Adipose tissue (tissue), 3 donors: ENCODE measurements at regions not wholly inside any gene's neighbourhood (a gene's known extent, or its start where the extent isn't known, plus 50 kb on each side); places are given as distances from the start of the nearest gene placed in this dataset.

Experiments used
- H3K27ac ChIP-seq: one replicate; pipeline ENCODE4 v1.5.1; 2013; ENCODE audit warnings: low read depth, low read length
- WGBS, 3 donors: extraction: QIAGEN DNeasy Blood & Tissue Kit; methylation state at CpG; one replicate each; pipeline ENCODE4 v1.1.7; 2013; 5-methylcytosine and 5-hydroxymethylcytosine counted together
- donor health status: healthy with polysubstance abuse.
- donor health status: Bipolar disorder and iron deficiency.
- donor health status: healthy.

- 86 to 93% (median 90%) methylated on average over 5 of the region's 5 CpGs for WGBS, 3 donors
- H3K27ac ChIP-seq, result no peak overlapping the region
Measured at GRCh38 chr7:68917041-68917651, 681.1 kb upstream of the AUTS2 start.

GRCh38 chr7:68918621-68919020 lies 679.7 kb upstream of the AUTS2 start:
- no peak overlapping the region for H3K27ac ChIP-seq
- WGBS, 3 donors, result 83 to 85% (median 84%) methylated on average over 2 of the region's 2 CpGs

GRCh38 chr7:68922850-68923249 lies 675.4 kb upstream of the AUTS2 start:
- H3K27ac ChIP-seq, result no peak overlapping the region
- WGBS, 3 donors, result 48 to 54% (median 52%) methylated on average over 8 of the region's 8 CpGs

- whole genome bisulfite sequencing, 3 donors, result 50 to 85% (median 85%) methylated on average over 6 of the region's 6 CpGs
- no peak overlapping the region for H3K27ac ChIP-seq
Measured at GRCh38 chr7:68925241-68925640, 673.0 kb upstream of the AUTS2 start.

GRCh38 chr7:68929781-68930261 lies 668.5 kb upstream of the AUTS2 start:
- 54 to 69% (median 65%) methylated on average over 6 of the region's 6 CpGs for WGBS, 3 donors
- no peak overlapping the region for H3K27ac ChIP-seq

- 69 to 77% (median 71%) methylated on average over 10 of the region's 10 CpGs for WGBS, 3 donors
- H3K27ac ChIP-seq, result no peak overlapping the region
Measured at GRCh38 chr7:68936471-68937035, 661.7 kb upstream of the AUTS2 start.

DNA sequence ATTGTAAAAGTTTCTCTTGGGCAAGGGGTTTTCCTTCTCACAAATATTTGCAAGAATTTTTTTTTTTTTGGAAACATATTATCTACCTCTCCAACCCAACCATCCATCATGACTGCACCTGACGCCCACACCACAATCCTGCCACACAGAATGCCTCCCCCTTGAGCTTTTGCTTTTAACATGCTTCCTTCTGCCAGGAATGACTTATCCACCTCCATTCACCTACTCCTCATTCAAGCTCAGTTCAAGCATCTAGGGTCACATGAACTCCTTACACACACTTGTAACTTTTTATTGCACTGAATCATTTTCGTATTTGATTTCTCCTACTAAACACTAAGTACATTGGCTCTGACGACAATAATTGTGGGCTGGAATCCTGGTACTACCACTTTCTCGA lies 660.1 kb upstream of the AUTS2 start:
- WGBS, 3 donors, result 65 to 81% (median 80%) methylated on average over 4 of the region's 4 CpGs
- no peak overlapping the region for H3K27ac ChIP-seq

DNA sequence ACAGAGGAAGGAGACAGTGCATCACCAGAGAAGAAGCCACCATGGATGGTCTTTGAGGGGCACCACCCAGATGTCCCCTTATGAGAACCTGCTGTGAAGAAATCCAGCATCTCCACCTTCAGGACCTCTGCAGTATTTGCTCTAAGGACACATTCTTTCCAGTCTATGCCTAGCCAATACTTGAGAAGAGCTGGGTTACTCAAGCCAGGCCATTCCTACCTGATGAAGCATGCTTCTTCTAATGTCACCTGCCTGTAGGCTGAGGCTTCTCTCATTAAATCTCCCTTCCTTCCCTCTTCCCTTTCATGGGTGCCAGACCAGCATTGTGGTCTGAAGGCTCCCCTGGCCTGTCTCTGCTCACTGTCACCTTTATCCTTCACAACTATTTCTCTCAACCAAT lies 654.5 kb upstream of the AUTS2 start:
- no peak overlapping the region for H3K27ac ChIP-seq

DNA sequence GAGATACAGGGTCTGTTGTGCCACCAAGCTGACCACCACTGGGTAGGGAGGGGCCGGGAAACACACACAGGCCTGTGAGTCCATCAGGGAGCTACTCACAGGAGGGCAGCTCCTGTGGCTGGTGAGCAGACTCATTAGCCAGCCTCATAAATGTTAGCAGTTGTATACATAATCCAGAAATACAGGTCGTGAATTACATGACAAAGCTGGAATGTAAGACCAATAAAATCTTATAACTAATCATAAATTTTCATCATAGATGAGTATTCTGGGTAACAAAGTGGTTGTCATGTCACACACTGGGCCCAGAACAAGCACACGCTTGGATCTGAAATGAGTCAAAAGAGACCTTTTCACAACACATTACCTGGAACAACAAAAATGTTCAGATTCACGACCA lies 642.6 kb upstream of the AUTS2 start:
- no peak overlapping the region for H3K27ac ChIP-seq
- WGBS, 3 donors, result 72 to 84% (median 79%) methylated on average over 4 of the region's 4 CpGs

DNA sequence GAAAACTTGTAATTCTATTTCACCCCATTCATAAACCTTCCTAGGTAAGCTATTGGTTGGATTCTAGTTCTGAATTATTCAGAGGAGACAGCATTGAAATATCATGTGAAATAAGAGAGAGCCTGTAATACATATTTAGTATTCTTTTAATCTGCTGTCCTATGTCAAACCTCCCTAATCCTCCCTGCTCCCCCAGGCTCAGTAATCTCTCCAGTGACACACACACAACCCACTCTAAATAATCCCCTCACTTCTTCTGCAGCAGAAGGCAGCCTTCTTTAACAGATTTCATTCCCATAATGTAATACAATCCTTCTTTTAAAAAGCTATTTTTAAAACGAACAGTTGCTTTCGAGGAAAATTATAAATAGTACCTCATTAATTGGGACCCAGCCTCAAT lies 639.7 kb upstream of the AUTS2 start:
- 66 to 75% (median 72%) methylated on average over 2 of the region's 2 CpGs for WGBS, 3 donors
- no peak overlapping the region for H3K27ac ChIP-seq

GRCh38 chr7:68963552-68963951 lies 634.7 kb upstream of the AUTS2 start:
- H3K27ac ChIP-seq, result no peak overlapping the region
- WGBS, 3 donors, result 46 to 70% (median 53%) methylated on average over 4 of the region's 4 CpGs

- no peak overlapping the region for H3K27ac ChIP-seq
Measured at GRCh38 chr7:68964060-68964459, 634.2 kb upstream of the AUTS2 start.

GRCh38 chr7:68965351-68965750 lies 632.9 kb upstream of the AUTS2 start:
- no peak overlapping the region for H3K27ac ChIP-seq

GRCh38 chr7:68967598-68967997 lies 630.7 kb upstream of the AUTS2 start:
- no peak overlapping the region for H3K27ac ChIP-seq

More at GRCh38 chr7:68965351-68965750, 632.9 kb upstream of the AUTS2 start:
- 68 to 81% (median 77%) methylated on average over 3 of the region's 3 CpGs for WGBS, 3 donors

DNA sequence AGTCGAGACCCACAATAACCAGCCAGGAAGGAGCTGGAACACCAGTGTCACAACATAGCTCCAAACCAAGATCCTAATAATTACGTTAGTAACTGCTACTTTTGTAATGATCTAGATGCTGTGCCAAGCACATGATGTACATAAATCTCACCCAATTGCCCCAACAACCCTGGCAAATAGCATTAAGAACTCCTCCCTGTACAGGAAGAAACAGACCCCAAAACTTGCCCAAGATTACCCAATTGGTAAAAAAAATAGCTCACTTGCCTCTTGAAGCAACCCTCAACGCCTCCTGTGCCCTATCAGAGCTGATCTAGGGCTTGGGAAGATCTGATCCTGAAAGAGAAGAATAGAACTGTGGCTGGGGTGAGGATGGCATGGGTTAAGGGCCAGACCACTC lies 628.7 kb upstream of the AUTS2 start:
- H3K27ac ChIP-seq, result no peak overlapping the region
- 65 to 75% (median 74%) methylated on average over 3 of the region's 3 CpGs for WGBS, 3 donors

DNA sequence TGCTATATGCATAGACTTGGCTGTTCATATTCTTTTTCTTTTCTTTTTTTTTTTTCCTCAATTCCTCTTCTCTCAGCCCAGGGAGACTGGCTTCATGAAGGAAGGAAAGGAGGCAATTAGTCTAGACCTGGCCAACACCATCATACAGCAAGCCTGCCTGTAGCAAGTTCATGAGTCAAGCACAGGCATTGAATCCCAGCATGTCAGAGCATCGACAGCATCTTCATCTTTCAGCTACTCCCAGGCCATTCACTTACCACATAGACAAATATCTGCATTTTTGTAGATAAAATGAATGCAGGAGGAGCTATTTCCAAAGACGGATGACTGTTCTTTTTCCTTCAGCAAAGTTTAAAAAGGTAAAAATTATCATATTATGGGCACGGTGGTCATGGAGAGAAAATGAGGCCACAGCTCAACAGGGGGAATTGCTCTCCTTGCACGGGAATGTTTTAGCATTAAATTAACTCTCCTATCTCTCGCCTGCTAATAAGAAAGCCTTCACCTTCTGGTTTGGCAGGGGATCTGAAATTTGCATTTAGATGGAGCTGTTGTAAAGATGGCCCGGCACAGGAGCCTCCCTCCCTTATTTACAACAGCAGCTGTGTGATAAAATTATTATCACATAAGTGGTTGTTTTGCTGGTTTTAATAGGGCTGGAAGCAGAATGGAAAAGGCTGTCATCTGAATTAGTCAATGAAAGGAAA lies 626.5 kb upstream of the AUTS2 start:
- WGBS, 3 donors, result 59 to 72% (median 72%) methylated on average over 6 of the region's 6 CpGs
- no peak overlapping the region for H3K27ac ChIP-seq

GRCh38 chr7:68977385-68978055 lies 620.8 kb upstream of the AUTS2 start:
- 49 to 58% (median 52%) methylated on average over 14 of the region's 14 CpGs for WGBS, 3 donors
- H3K27ac ChIP-seq, result no peak overlapping the region

- WGBS, 3 donors, result 93 to 98% (median 94%) methylated on average over 4 of the region's 4 CpGs
- H3K27ac ChIP-seq, result no peak overlapping the region
Measured at GRCh38 chr7:68978710-68979109, 619.6 kb upstream of the AUTS2 start.

DNA sequence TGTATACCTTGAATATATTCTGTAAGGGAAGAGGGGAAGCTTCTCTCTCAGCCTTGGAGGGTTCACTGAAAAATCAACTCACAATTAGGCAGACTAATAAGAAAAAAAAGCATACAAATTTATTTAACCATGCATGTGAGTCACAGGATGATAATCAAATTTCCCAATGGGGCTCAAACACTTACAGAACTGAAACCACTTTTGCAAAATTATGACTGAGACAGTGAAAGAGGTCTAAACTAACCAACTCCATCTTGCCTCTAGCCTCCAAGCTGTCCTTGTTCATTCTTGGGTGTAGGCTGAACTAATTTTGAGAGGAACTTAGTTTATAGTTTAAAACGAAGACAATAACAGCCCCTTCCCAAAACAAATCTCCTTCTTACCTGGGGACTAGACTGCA lies 618.3 kb upstream of the AUTS2 start:
- 17 to 30% (median 27%) methylated on average over 1 of the region's 1 CpG for WGBS, 3 donors

More for the DNA sequence above, 618.3 kb upstream of the AUTS2 start:
- no peak overlapping the region for H3K27ac ChIP-seq
